H9 (cell line): ENCODE measurements at regions not wholly inside any gene's neighbourhood (a gene's known extent, or its start where the extent isn't known, plus 50 kb on each side); places are given as distances from the start of the nearest gene placed in this dataset.

Source experiments
- DNase-seq: peaks from one replicate; pipeline ENCODE4 v3.0.0-alpha.2; 2017
- H2AFZ ChIP-seq: one replicate; pipeline ENCODE4 v1.6.1; 2013; ENCODE audit warnings: mild to moderate bottlenecking, low read length, control low read depth, moderate library complexity
- H2AK5ac ChIP-seq: 2 replicates; pipeline ENCODE4 v1.6.1; 2013; ENCODE audit warnings: low read length, control low read depth, mixed read lengths; ENCODE audit not compliant: insufficient read length
- H2BK120ac ChIP-seq: one replicate; pipeline ENCODE4 v1.6.1; 2013; ENCODE audit warnings: low read depth, mild to moderate bottlenecking, low read length, control low read depth, inconsistent platforms; ENCODE audit not compliant: poor library complexity, severe bottlenecking
- H2BK12ac ChIP-seq: 2 replicates; pipeline ENCODE4 v1.6.1; 2013; ENCODE audit warnings: low read length, control low read depth, mixed read lengths, low read depth; ENCODE audit not compliant: insufficient read length
- H2BK15ac ChIP-seq: 2 replicates; pipeline ENCODE4 v1.6.1; 2013; ENCODE audit warnings: low read depth, low read length, control low read depth
- H2BK20ac ChIP-seq: one replicate; pipeline ENCODE4 v1.6.1; 2013; ENCODE audit warnings: low read depth, mild to moderate bottlenecking, low read length, control low read depth, inconsistent platforms; ENCODE audit not compliant: poor library complexity, severe bottlenecking
- H2BK5ac ChIP-seq: 2 replicates; pipeline ENCODE4 v1.6.1; 2013; ENCODE audit warnings: low read length, control low read depth, mixed read lengths; ENCODE audit not compliant: insufficient read length
- H3K14ac ChIP-seq: 2 replicates; pipeline ENCODE4 v1.6.1; 2013; ENCODE audit warnings: low read length, control low read depth; ENCODE audit not compliant: insufficient read depth
- H3K18ac ChIP-seq: 2 replicates; pipeline ENCODE4 v1.6.1; 2013; ENCODE audit warnings: low read depth, mild to moderate bottlenecking, mixed read lengths, low read length, control low read depth; ENCODE audit not compliant: insufficient read length
- H3K23ac ChIP-seq: 2 replicates; pipeline ENCODE4 v1.6.1; 2013; ENCODE audit warnings: low read length, control low read depth, mixed read lengths, low read depth; ENCODE audit not compliant: insufficient read length
- H3K23me2 ChIP-seq: 2 replicates; pipeline ENCODE4 v1.6.1; 2013; ENCODE audit warnings: low read depth, mild to moderate bottlenecking, mixed read lengths, low read length, control low read depth; ENCODE audit not compliant: insufficient read length, poor library complexity, severe bottlenecking
- H3K27ac ChIP-seq: 2 replicates; pipeline ENCODE4 v1.5.1; 2013; ENCODE audit warnings: low read length, control low read depth, mixed read lengths, low read depth; ENCODE audit not compliant: insufficient read length
- H3K27me3 ChIP-seq: 2 replicates; pipeline ENCODE4 v1.6.1; 2013; ENCODE audit warnings: low read length, control low read depth, inconsistent platforms; ENCODE audit not compliant: insufficient read depth
- H3K4ac ChIP-seq: 2 replicates; pipeline ENCODE4 v1.6.1; 2013; ENCODE audit warnings: low read depth, mild to moderate bottlenecking, control low read depth, inconsistent platforms, low read length, moderate library complexity
- H3K4me1 ChIP-seq: 2 replicates; pipeline ENCODE4 v1.6.1; 2013; ENCODE audit warnings: low read length, control low read depth, inconsistent platforms; ENCODE audit not compliant: insufficient read depth
- H3K4me2 ChIP-seq: 2 replicates; pipeline ENCODE4 v1.6.1; 2013; ENCODE audit warnings: low read length, control low read depth, mixed read lengths; ENCODE audit not compliant: insufficient read length, insufficient read depth
- H3K56ac ChIP-seq: 2 replicates; pipeline ENCODE4 v1.6.1; 2013; ENCODE audit warnings: low read depth, mild to moderate bottlenecking, mixed read lengths, low read length, control low read depth; ENCODE audit not compliant: insufficient read length
- H3K79me1 ChIP-seq: 2 replicates; pipeline ENCODE4 v1.6.1; 2013; ENCODE audit warnings: low read depth, mild to moderate bottlenecking, moderate library complexity, low read length, control low read depth, inconsistent platforms; ENCODE audit not compliant: insufficient read depth, poor library complexity, severe bottlenecking
- H3K79me2 ChIP-seq: 2 replicates; pipeline ENCODE4 v1.6.1; 2013; ENCODE audit warnings: low read length, control low read depth, inconsistent platforms; ENCODE audit not compliant: insufficient read depth
- H3K9ac ChIP-seq: 2 replicates; pipeline ENCODE4 v1.6.1; 2013; ENCODE audit warnings: low read length, control low read depth, mixed read lengths; ENCODE audit not compliant: insufficient read length; ENCODE audit errors: extremely low read depth
- H3K9me3 ChIP-seq: one replicate; pipeline ENCODE4 v1.6.1; 2013; ENCODE audit warnings: low read depth, low read length, inconsistent platforms; ENCODE audit not compliant: control insufficient read depth
- H3T11ph ChIP-seq: one replicate; pipeline ENCODE4 v1.6.1; 2013; ENCODE audit warnings: mild to moderate bottlenecking, low read length, control low read depth, inconsistent platforms
- H4K20me1 ChIP-seq: one replicate; pipeline ENCODE4 v1.6.1; 2013; ENCODE audit not compliant: control insufficient read depth, insufficient read length, insufficient read depth
- H4K5ac ChIP-seq: 2 replicates; pipeline ENCODE4 v1.6.1; 2013; ENCODE audit warnings: low read depth, mild to moderate bottlenecking, mixed read lengths, low read length, control low read depth; ENCODE audit not compliant: insufficient read length
- H4K8ac ChIP-seq: replicated peaks from 2 replicates; pipeline ENCODE4 v1.6.1; 2013; ENCODE audit warnings: low read length, control low read depth, mixed read lengths, low read depth; ENCODE audit not compliant: insufficient read length
- H4K91ac ChIP-seq: 2 replicates; pipeline ENCODE4 v1.6.1; 2013; ENCODE audit warnings: low read depth, mild to moderate bottlenecking, moderate library complexity, mixed read lengths, low read length, control low read depth; ENCODE audit not compliant: insufficient read length
- H3K27ac Mint-ChIP-seq, 3 experiments: 2 replicates in 2 of 3; 3 replicates in 1 of 3; pipeline ENCODE4 v1.8.0; 2020 to 2021; ENCODE audit warnings: mixed read lengths in 3 of 3, mild to moderate bottlenecking in 1 of 3, moderate library complexity in 1 of 3
- H3K27me3 Mint-ChIP-seq: 2 replicates; pipeline ENCODE4 v1.8.0; 2021; ENCODE audit warnings: low read depth, mild to moderate bottlenecking, moderate library complexity, mixed read lengths
- H3K36me3 Mint-ChIP-seq, 3 experiments: 2 replicates in 2 of 3; 3 replicates in 1 of 3; pipeline ENCODE4 v1.8.0; 2020 to 2021; ENCODE audit warnings: low read depth in 3 of 3, mixed read lengths in 3 of 3; ENCODE audit not compliant: insufficient read depth in 1 of 3
- H3K4me1 Mint-ChIP-seq, 2 experiments: 2 replicates each; pipeline ENCODE4 v1.8.0; 2020; ENCODE audit warnings: mixed read lengths in 2 of 2
- H3K4me3 Mint-ChIP-seq, 2 experiments: 2 replicates in 1 of 2; 3 replicates in 1 of 2; pipeline ENCODE4 v1.8.0; 2020 to 2021; ENCODE audit warnings: mild to moderate bottlenecking in 2 of 2, mixed read lengths in 2 of 2, moderate library complexity in 1 of 2
- H3K9me3 Mint-ChIP-seq, 2 experiments: 2 replicates in 1 of 2; 3 replicates in 1 of 2; pipeline ENCODE4 v1.8.0; 2020; ENCODE audit warnings: mild to moderate bottlenecking in 2 of 2, mixed read lengths in 2 of 2, moderate library complexity in 1 of 2
- WGBS: extraction: QIAGEN DNeasy Blood & Tissue Kit; methylation state at CpG from one replicate; pipeline ENCODE4 v1.1.7; 2013; ENCODE audit warnings: missing lambda C conversion rate, low lambda C conversion rate, mixed read lengths; ENCODE audit not compliant: insufficient read length; ENCODE audit errors: extremely low coverage; 5-methylcytosine and 5-hydroxymethylcytosine counted together
- TF ChIP-seq, protein P1 (sequence below): fragments of 200-600 bp; sonication (generic); conservative IDR thresholded peaks from 3 replicates; pipeline ENCODE4 v1.8.0; 2021; ENCODE audit warnings: antibody characterized with exemption, mild to moderate bottlenecking

DNA sequence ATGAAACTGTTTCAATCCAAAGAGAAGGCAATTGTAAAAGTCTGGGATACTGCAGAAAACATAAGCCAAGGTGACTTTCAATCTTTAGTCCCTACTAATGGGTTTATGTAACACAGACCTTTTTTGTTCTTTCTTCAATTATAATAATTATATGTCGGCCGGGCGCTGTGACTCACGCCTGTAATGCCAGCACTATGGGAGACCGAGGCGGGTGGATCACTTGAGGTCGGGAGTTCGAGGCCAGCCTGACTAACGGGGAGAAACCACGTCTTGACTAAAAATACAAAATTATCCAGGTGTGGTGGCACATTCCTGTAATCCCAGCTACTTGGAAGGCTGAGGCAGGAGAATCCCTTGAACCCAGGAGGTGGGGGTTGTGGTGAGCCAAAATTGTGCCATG lies 489.8 kb upstream of the CTSO start:
- no peaks in the 10 kb centered on the region for H3K79me2 ChIP-seq
- no peak overlapping the region for H2AK5ac ChIP-seq
- H2AFZ ChIP-seq: no peak overlapping the region
- H3K4me2 ChIP-seq: no peak overlapping the region
- no peak for DNase-seq
- TF ChIP-seq, protein P1, sequence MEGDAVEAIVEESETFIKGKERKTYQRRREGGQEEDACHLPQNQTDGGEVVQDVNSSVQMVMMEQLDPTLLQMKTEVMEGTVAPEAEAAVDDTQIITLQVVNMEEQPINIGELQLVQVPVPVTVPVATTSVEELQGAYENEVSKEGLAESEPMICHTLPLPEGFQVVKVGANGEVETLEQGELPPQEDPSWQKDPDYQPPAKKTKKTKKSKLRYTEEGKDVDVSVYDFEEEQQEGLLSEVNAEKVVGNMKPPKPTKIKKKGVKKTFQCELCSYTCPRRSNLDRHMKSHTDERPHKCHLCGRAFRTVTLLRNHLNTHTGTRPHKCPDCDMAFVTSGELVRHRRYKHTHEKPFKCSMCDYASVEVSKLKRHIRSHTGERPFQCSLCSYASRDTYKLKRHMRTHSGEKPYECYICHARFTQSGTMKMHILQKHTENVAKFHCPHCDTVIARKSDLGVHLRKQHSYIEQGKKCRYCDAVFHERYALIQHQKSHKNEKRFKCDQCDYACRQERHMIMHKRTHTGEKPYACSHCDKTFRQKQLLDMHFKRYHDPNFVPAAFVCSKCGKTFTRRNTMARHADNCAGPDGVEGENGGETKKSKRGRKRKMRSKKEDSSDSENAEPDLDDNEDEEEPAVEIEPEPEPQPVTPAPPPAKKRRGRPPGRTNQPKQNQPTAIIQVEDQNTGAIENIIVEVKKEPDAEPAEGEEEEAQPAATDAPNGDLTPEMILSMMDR: no peak
- no peaks in the 10 kb centered on the region for H4K20me1 ChIP-seq
- no peaks in the 10 kb centered on the region; the same call in 1 of the 2 replicates for H3K27me3 ChIP-seq
- no peaks in the 10 kb centered on the region for H3K9me3 ChIP-seq
- no CpG with 5 or more reads among the region's 10 CpGs for WGBS
- no peak overlapping the region for H4K91ac ChIP-seq
- H3K79me1 ChIP-seq: no peaks in the 10 kb centered on the region
- H3K27ac Mint-ChIP-seq: no peak overlapping the region
- H2BK12ac ChIP-seq: no peak overlapping the region
- no peak overlapping the region for H3T11ph ChIP-seq
- H3K4ac ChIP-seq: no peak overlapping the region
- no peak overlapping the region for H4K8ac ChIP-seq
- no peak overlapping the region for H2BK20ac ChIP-seq
- H3K27me3 Mint-ChIP-seq: no peaks in the 10 kb centered on the region
- H3K4me1 ChIP-seq: no peaks in the 10 kb centered on the region; the same call in 1 of the 2 replicates
- no peak overlapping the region for H3K56ac ChIP-seq
- H4K5ac ChIP-seq: no peak overlapping the region
- H3K36me3 Mint-ChIP-seq: no peaks in the 10 kb centered on the region
- no peak overlapping the region for H2BK15ac ChIP-seq
- no peak overlapping the region for H3K14ac ChIP-seq
- no peak overlapping the region for H2BK120ac ChIP-seq
- H3K9ac ChIP-seq: no peak overlapping the region
- H3K18ac ChIP-seq: no peak overlapping the region
- H2BK5ac ChIP-seq: no peak overlapping the region
- no peaks in the 10 kb centered on the region for H3K9me3 Mint-ChIP-seq
- no peak overlapping the region for H3K23ac ChIP-seq
- H3K23me2 ChIP-seq: no peaks in the 10 kb centered on the region
- no peak overlapping the region for H3K27ac ChIP-seq
- H3K4me3 Mint-ChIP-seq: no peak overlapping the region
- peaks cover 6 to 17% of the 10 kb centered on the region in 2 experiments for H3K4me1 Mint-ChIP-seq
